IPS-18c (cell line): ENCODE measurements at regions not wholly inside any gene's neighbourhood (a gene's known extent, or its start where the extent isn't known, plus 50 kb on each side); places are given as distances from the start of the nearest gene placed in this dataset.

Source experiments
- H3K4me3 ChIP-seq: 2 replicates; pipeline ENCODE4 v1.7.0; 2013; ENCODE audit warnings: low read depth, mild to moderate bottlenecking, low read length, moderate library complexity; ENCODE audit not compliant: insufficient read depth
- H3K9me3 ChIP-seq: one replicate; pipeline ENCODE4 v1.6.1; 2013; ENCODE audit warnings: mild to moderate bottlenecking, low read length, moderate library complexity; ENCODE audit not compliant: control insufficient read depth, insufficient read depth

- no peak overlapping the region for H3K4me3 ChIP-seq
- no peaks in the 10 kb centered on the region for H3K9me3 ChIP-seq
Measured at GRCh38 chr5:117302949-117303348, 728.3 kb upstream of the SEMA6A start.

- H3K4me3 ChIP-seq, result no peak overlapping the region
- H3K9me3 ChIP-seq, result no peaks in the 10 kb centered on the region
Measured at GRCh38 chr5:117302473-117302872, 727.9 kb upstream of the SEMA6A start.

GRCh38 chr5:117299936-117300328 lies 725.3 kb upstream of the SEMA6A start:
- Histone ChIP-seq H3K9me3 (no peaks in the 10 kb centered on the region), H3K4me3 (no peak overlapping the region)

- Histone ChIP-seq H3K9me3 (no peaks in the 10 kb centered on the region), H3K4me3 (no peak overlapping the region)
Measured at GRCh38 chr5:117299224-117299935, 724.8 kb upstream of the SEMA6A start.

GRCh38 chr5:117296872-117297271 lies 722.2 kb upstream of the SEMA6A start:
- Histone ChIP-seq H3K9me3 (no peaks in the 10 kb centered on the region), H3K4me3 (no peak overlapping the region)

- Histone ChIP-seq H3K4me3 (no peak overlapping the region), H3K9me3 (no peaks in the 10 kb centered on the region)
Measured at GRCh38 chr5:117295941-117296340, 721.3 kb upstream of the SEMA6A start.

GRCh38 chr5:117286813-117287212 lies 712.2 kb upstream of the SEMA6A start:
- Histone ChIP-seq H3K9me3 (no peaks in the 10 kb centered on the region), H3K4me3 (no peak overlapping the region)

- Histone ChIP-seq H3K4me3 (no peak overlapping the region), H3K9me3 (no peaks in the 10 kb centered on the region)
Measured at GRCh38 chr5:117271656-117272055, 697.0 kb upstream of the SEMA6A start.

- Histone ChIP-seq H3K4me3 (no peak overlapping the region), H3K9me3 (no peaks in the 10 kb centered on the region)
Measured at GRCh38 chr5:117266280-117266679, 691.7 kb upstream of the SEMA6A start.

- no peak overlapping the region for H3K4me3 ChIP-seq
- no peaks in the 10 kb centered on the region for H3K9me3 ChIP-seq
Measured at GRCh38 chr5:117263231-117263630, 688.6 kb upstream of the SEMA6A start.

- Histone ChIP-seq H3K9me3 (no peaks in the 10 kb centered on the region), H3K4me3 (no peak overlapping the region)
Measured at GRCh38 chr5:117262572-117263131, 688.0 kb upstream of the SEMA6A start.

GRCh38 chr5:117261948-117262571 lies 687.4 kb upstream of the SEMA6A start:
- H3K9me3 ChIP-seq, result no peaks in the 10 kb centered on the region
- no peak overlapping the region for H3K4me3 ChIP-seq

GRCh38 chr5:117255211-117256027 lies 680.8 kb upstream of the SEMA6A start:
- no peaks in the 10 kb centered on the region for H3K9me3 ChIP-seq

GRCh38 chr5:117252566-117252965 lies 677.9 kb upstream of the SEMA6A start:
- H3K9me3 ChIP-seq, result no peaks in the 10 kb centered on the region
- H3K4me3 ChIP-seq, result no peak overlapping the region

More at GRCh38 chr5:117255211-117256027, 680.8 kb upstream of the SEMA6A start:
- H3K4me3 ChIP-seq, result no peak overlapping the region

- no peaks in the 10 kb centered on the region for H3K9me3 ChIP-seq
Measured at GRCh38 chr5:117249086-117249815, 674.6 kb upstream of the SEMA6A start.

GRCh38 chr5:117246424-117246823 lies 671.8 kb upstream of the SEMA6A start:
- H3K4me3 ChIP-seq, result no peak overlapping the region

More at GRCh38 chr5:117249086-117249815, 674.6 kb upstream of the SEMA6A start:
- no peak overlapping the region for H3K4me3 ChIP-seq

GRCh38 chr5:117245130-117245529 lies 670.5 kb upstream of the SEMA6A start:
- Histone ChIP-seq H3K4me3 (no peak overlapping the region), H3K9me3 (peaks cover 3% of the 10 kb centered on the region)

More at GRCh38 chr5:117246424-117246823, 671.8 kb upstream of the SEMA6A start:
- H3K9me3 ChIP-seq, result peaks cover 1% of the 10 kb centered on the region
